ENCODE measurements at regions not wholly inside any gene's neighbourhood (a gene's known extent, or its start where the extent isn't known, plus 50 kb on each side); places are given as distances from the start of the nearest gene placed in this dataset.

- peak; percentile 35 for DNase-seq (ENCODE audit: low read depth)
Measured at GRCh38 chr5:20556115-20556763, 568.2 kb upstream of the CDH18 start.

- DNase-seq (ENCODE audit: low read depth): peak; percentile 3
Measured at GRCh38 chr5:20555034-20555433, 567.0 kb upstream of the CDH18 start.

GRCh38 chr5:20554001-20554400, 566.0 kb upstream of the CDH18 start:
- DNase-seq (ENCODE audit: low read depth): peak; percentile 15

GRCh38 chr5:20537911-20538703, 550.1 kb upstream of the CDH18 start:
- no peak for DNase-seq (ENCODE audit: low read depth)

- DNase-seq (ENCODE audit: low read depth): no peak
Measured at GRCh38 chr5:20536813-20537212, 548.8 kb upstream of the CDH18 start.

GRCh38 chr5:20536341-20536740, 548.3 kb upstream of the CDH18 start:
- no peak for DNase-seq (ENCODE audit: low read depth)

- DNase-seq (ENCODE audit: low read depth): no peak
Measured at GRCh38 chr5:20528471-20528870, 540.5 kb upstream of the CDH18 start.

- peak; percentile 17 for DNase-seq (ENCODE audit: low read depth)
Measured at GRCh38 chr5:20524991-20525529, 537.1 kb upstream of the CDH18 start.

GRCh38 chr5:20522905-20523482, 535.0 kb upstream of the CDH18 start:
- no peak for DNase-seq (ENCODE audit: low read depth)

GRCh38 chr5:20515606-20516005, 527.6 kb upstream of the CDH18 start:
- no peak for DNase-seq (ENCODE audit: low read depth)

GRCh38 chr5:20514145-20514544, 526.1 kb upstream of the CDH18 start:
- peak; percentile 57 for DNase-seq (ENCODE audit: low read depth)

GRCh38 chr5:20500546-20500945, 512.5 kb upstream of the CDH18 start:
- DNase-seq (ENCODE audit: low read depth): no peak

- no peak for DNase-seq (ENCODE audit: low read depth)
Measured at GRCh38 chr5:20498926-20499325, 510.9 kb upstream of the CDH18 start.

- no peak for DNase-seq (ENCODE audit: low read depth)
Measured at GRCh38 chr5:20498102-20498501, 510.1 kb upstream of the CDH18 start.

- no peak for DNase-seq (ENCODE audit: low read depth)
Measured at GRCh38 chr5:20497356-20497755, 509.4 kb upstream of the CDH18 start.

- no peak for DNase-seq (ENCODE audit: low read depth)
Measured at GRCh38 chr5:20494706-20495105, 506.7 kb upstream of the CDH18 start.

GRCh38 chr5:20486826-20487225, 498.8 kb upstream of the CDH18 start:
- DNase-seq (ENCODE audit: low read depth): no peak

GRCh38 chr5:20476016-20476415, 488.0 kb upstream of the CDH18 start:
- DNase-seq (ENCODE audit: low read depth): no peak

- DNase-seq (ENCODE audit: low read depth): no peak
Measured at GRCh38 chr5:20470997-20471396, 483.0 kb upstream of the CDH18 start.

GRCh38 chr5:20469792-20470191, 481.8 kb upstream of the CDH18 start:
- peak; percentile 3 for DNase-seq (ENCODE audit: low read depth)

GRCh38 chr5:20469390-20469789, 481.4 kb upstream of the CDH18 start:
- no peak for DNase-seq (ENCODE audit: low read depth)

- DNase-seq (ENCODE audit: low read depth): no peak
Measured at GRCh38 chr5:20466512-20466911, 478.5 kb upstream of the CDH18 start.

GRCh38 chr5:20463206-20463605, 475.2 kb upstream of the CDH18 start:
- no peak for DNase-seq (ENCODE audit: low read depth)

Measured in Daoy (cell line).